GDM1 (cell line): ENCODE measurements at regions not wholly inside any gene's neighbourhood (a gene's known extent, or its start where the extent isn't known, plus 50 kb on each side); places are given as distances from the start of the nearest gene placed in this dataset.

Experiments used
- DNase-seq: peaks from one replicate; lab custom pipeline; 2025; lab: John Stamatoyannopoulos, UW

GRCh38 chr11:116442238-116442752 is 330.5 kb downstream of the BUD13 start:
- DNase-seq, result no peak

GRCh38 chr11:116439361-116439677 is 333.5 kb downstream of the BUD13 start:
- DNase-seq, result no peak

GRCh38 chr11:116438651-116439360 is 334.0 kb downstream of the BUD13 start:
- no peak for DNase-seq

- DNase-seq, result no peak
Measured at GRCh38 chr11:116434986-116435385, 337.8 kb downstream of the BUD13 start.

GRCh38 chr11:116432301-116432700 is 340.5 kb downstream of the BUD13 start:
- DNase-seq, result no peak

GRCh38 chr11:116431842-116432241 is 340.9 kb downstream of the BUD13 start:
- no peak for DNase-seq

- no peak for DNase-seq
Measured at GRCh38 chr11:116428638-116428975, 344.2 kb downstream of the BUD13 start.

- DNase-seq, result no peak
Measured at GRCh38 chr11:116427903-116428637, 344.7 kb downstream of the BUD13 start.

- no peak for DNase-seq
Measured at GRCh38 chr11:116427337-116427902, 345.4 kb downstream of the BUD13 start.

GRCh38 chr11:116426761-116427160 is 346.0 kb downstream of the BUD13 start:
- DNase-seq, result no peak

- no peak for DNase-seq
Measured at GRCh38 chr11:116424615-116425261, 348.0 kb downstream of the BUD13 start.

GRCh38 chr11:116422956-116423600 is 349.7 kb downstream of the BUD13 start:
- DNase-seq, result no peak

- DNase-seq, result no peak
Measured at GRCh38 chr11:116422556-116422955, 350.2 kb downstream of the BUD13 start.

GRCh38 chr11:116421529-116422185 is 351.1 kb downstream of the BUD13 start:
- no peak for DNase-seq

GRCh38 chr11:116420770-116421528 is 351.8 kb downstream of the BUD13 start:
- DNase-seq, result no peak

GRCh38 chr11:116420030-116420429 is 352.8 kb downstream of the BUD13 start:
- no peak for DNase-seq

- DNase-seq, result no peak
Measured at GRCh38 chr11:116418388-116419041, 354.3 kb downstream of the BUD13 start.

GRCh38 chr11:116416852-116417251 is 355.9 kb downstream of the BUD13 start:
- DNase-seq, result no peak

- no peak for DNase-seq
Measured at GRCh38 chr11:116415095-116415494, 357.7 kb downstream of the BUD13 start.

- no peak for DNase-seq
Measured at GRCh38 chr11:116414357-116414880, 358.4 kb downstream of the BUD13 start.
